AG04449 (cell line): ENCODE measurements at regions not wholly inside any gene's neighbourhood (a gene's known extent, or its start where the extent isn't known, plus 50 kb on each side); places are given as distances from the start of the nearest gene placed in this dataset.

ENCODE experiments used
- CTCF ChIA-PET: fragments of 350-600 bp; formaldehyde crosslinking; extraction: SDS; loops from one replicate; lab custom pipeline; 2021; ENCODE audit warnings: antibody characterized with exemption; lab: Yijun Ruan, JAX
- POLR2A ChIA-PET: fragments of 400-600, 350-600 bp; formaldehyde crosslinking; extraction: SDS; loops from one replicate; lab custom pipeline; 2020; ENCODE audit warnings: antibody characterized with exemption, inconsistent platforms; lab: Yijun Ruan, JAX
- DNase-seq: peaks from one replicate; pipeline ENCODE4 v3.0.0-alpha.2; 2010; ENCODE audit warnings: low read depth, low spot score
- H3K4me3 ChIP-seq: 2 replicates; pipeline ENCODE4 v1.5.1; 2011; ENCODE audit warnings: low read depth, mild to moderate bottlenecking, control low read depth, low read length
- CTCF ChIP-seq: IDR thresholded peaks from one replicate; pipeline ENCODE4 v1.5.1; 2011; ENCODE audit warnings: mild to moderate bottlenecking, moderate library complexity, low read length, control low read depth, inconsistent platforms; ENCODE audit not compliant: insufficient read depth; ENCODE audit errors: missing control alignments

- POLR2A ChIA-PET: no interaction called here
- no peak overlapping the region for H3K4me3 ChIP-seq
- CTCF ChIA-PET: interaction anchor here (1.0 to 1.6 kb wide), 5 partner anchors 10 to 428 kb away, joined by 3 to 4 read pairs (median 4); no protein-coding TSS in a partner anchor
- TF ChIP-seq CTCF: no peak
- DNase-seq: no peak
These were observed 696.2 kb upstream of the TENM4 start for GRCh38 chr11:80136991-80137390.

- CTCF ChIA-PET: interaction anchor here (1.5 kb wide), 1 partner anchor 422 kb away, joined by 4 read pairs; no protein-coding TSS in a partner anchor
These were observed 688.6 kb upstream of the TENM4 start for GRCh38 chr11:80129396-80129795.

GRCh38 chr11:80122211-80122610 lies 681.4 kb upstream of the TENM4 start:
- CTCF ChIA-PET: no interaction called here
- DNase-seq: no peak
- POLR2A ChIA-PET: no interaction called here
- H3K4me3 ChIP-seq: no peak overlapping the region
- TF ChIP-seq CTCF: no peak

More at GRCh38 chr11:80129396-80129795, 688.6 kb upstream of the TENM4 start:
- no peak overlapping the region for H3K4me3 ChIP-seq
- DNase-seq: no peak
- POLR2A ChIA-PET: no interaction called here
- TF ChIP-seq CTCF: no peak

DNA sequence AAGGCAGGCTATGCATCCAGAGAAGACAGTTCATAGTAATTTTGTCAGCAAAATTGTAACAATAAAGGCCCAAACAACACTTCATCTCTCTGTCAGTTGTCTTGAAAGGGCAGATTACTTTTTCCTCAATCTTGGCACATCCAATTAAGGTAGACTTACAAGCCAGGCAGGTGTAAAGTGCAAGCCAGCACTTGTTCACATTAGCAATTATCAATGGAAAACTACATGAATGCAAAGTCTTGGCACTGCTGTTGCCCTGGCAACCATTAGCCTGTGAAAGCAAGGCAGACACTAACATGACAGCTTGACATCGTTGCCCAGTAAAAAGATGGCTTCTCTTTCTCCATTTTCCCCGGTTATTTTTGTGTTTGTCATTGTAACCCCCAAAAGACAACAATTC lies 677.2 kb upstream of the TENM4 start:
- TF ChIP-seq CTCF: no peak
- ChIA-PET POLR2A (no interaction called here), CTCF (no interaction called here)
- DNase-seq: no peak
- no peak overlapping the region for H3K4me3 ChIP-seq

GRCh38 chr11:80116796-80117195 lies 676.0 kb upstream of the TENM4 start:
- no peak overlapping the region for H3K4me3 ChIP-seq
- no peak for DNase-seq
- ChIA-PET CTCF (no interaction called here), POLR2A (no interaction called here)
- no peak for TF ChIP-seq CTCF

- POLR2A ChIA-PET: interaction anchor here (0.9 kb wide), 1 partner anchor 17 kb away, joined by 6 read pairs; no protein-coding TSS in a partner anchor
- CTCF ChIA-PET: interaction anchor here (1.1 to 1.3 kb wide), 2 partner anchors 400 to 402 kb away, joined by 3 read pairs; no protein-coding TSS in a partner anchor
- H3K4me3 ChIP-seq: no peak overlapping the region
- TF ChIP-seq CTCF: no peak
- no peak for DNase-seq
These were observed 668.8 kb upstream of the TENM4 start for GRCh38 chr11:80109652-80110051.
